Thoracic aorta (tissue), 2 donors: ENCODE measurements at regions not wholly inside any gene's neighbourhood (a gene's known extent, or its start where the extent isn't known, plus 50 kb on each side); places are given as distances from the start of the nearest gene placed in this dataset.

ENCODE experiments used
- ATAC-seq: fragments of 150-250 bp; one replicate; pipeline ENCODE4 v1.8.0; 2017; ENCODE audit warnings: low read depth; ENCODE audit not compliant: insufficient number of reproducible peaks, low FRiP score
- DNase-seq: peaks from one replicate; pipeline ENCODE4 v3.0.0-alpha.2; 2020; ENCODE audit warnings: low spot score
- H3K27ac ChIP-seq, 2 donors: fragments of 200-600 bp; sonication (generic); 1 replicate in 1 of 2; 2 replicates in 1 of 2; pipeline ENCODE4 v1.5.1; 2016; ENCODE audit warnings: mild to moderate bottlenecking in 2 of 2, moderate library complexity in 2 of 2
- H3K27me3 ChIP-seq: fragments of 200-600 bp; sonication (generic); replicated peaks from 2 replicates; pipeline ENCODE4 v1.6.0; 2016; ENCODE audit warnings: mild to moderate bottlenecking; ENCODE audit not compliant: insufficient read depth
- H3K36me3 ChIP-seq: fragments of 200-600 bp; sonication (generic); one replicate; pipeline ENCODE4 v1.5.1; 2016
- H3K4me1 ChIP-seq, 2 donors: fragments of 200-600 bp; sonication (generic); 1 replicate in 1 of 2; 2 replicates in 1 of 2; pipeline versions ENCODE4 v1.5.1 to v1.6.0; 2016; ENCODE audit warnings: low read depth in 2 of 2, mild to moderate bottlenecking in 1 of 2; ENCODE audit not compliant: control insufficient read depth in 1 of 2
- H3K4me3 ChIP-seq: fragments of 200-600 bp; sonication (generic); 2 replicates; pipeline ENCODE4 v1.5.1; 2016; ENCODE audit warnings: mild to moderate bottlenecking
- H3K9me3 ChIP-seq: fragments of 200-600 bp; sonication (generic); 2 replicates; pipeline ENCODE4 v1.5.1; 2016
- CTCF ChIP-seq: fragments of 200-600 bp; sonication (generic); IDR thresholded peaks from one replicate; pipeline ENCODE4 v1.5.1; 2019; ENCODE audit warnings: antibody characterized with exemption

- no peaks in the 10 kb centered on the region for H3K9me3 ChIP-seq
- H3K4me3 ChIP-seq = no peak overlapping the region
- DNase-seq (no peak), ATAC-seq (no peak)
- H3K36me3 ChIP-seq = no peaks in the 10 kb centered on the region
- H3K27ac ChIP-seq = no peak overlapping the region
- H3K4me1 ChIP-seq = peaks cover 5 to 16% of the 10 kb centered on the region in 2 donors
- TF ChIP-seq CTCF = no peak
- no peaks in the 10 kb centered on the region for H3K27me3 ChIP-seq
Observed at GRCh38 chr2:19139386-19139785, 219.0 kb downstream of the OSR1 start.

- TF ChIP-seq CTCF = no peak
- DNase-seq (no peak), ATAC-seq (no peak)
- Histone ChIP-seq H3K4me3 (no peak overlapping the region), H3K9me3 (no peaks in the 10 kb centered on the region), H3K36me3 (no peaks in the 10 kb centered on the region), H3K27me3 (no peaks in the 10 kb centered on the region), H3K4me1 (peaks cover 5 to 16% of the 10 kb centered on the region in 2 donors), H3K27ac (no peak overlapping the region)
Observed at GRCh38 chr2:19138264-19138825, 220.1 kb downstream of the OSR1 start.

GRCh38 chr2:19137433-19137832 is 221.0 kb downstream of the OSR1 start:
- H3K27me3 ChIP-seq = no peaks in the 10 kb centered on the region
- no peak overlapping the region for H3K4me3 ChIP-seq
- DNase-seq = no peak
- ATAC-seq = no peak
- no peaks in the 10 kb centered on the region for H3K9me3 ChIP-seq
- no peak for TF ChIP-seq CTCF
- H3K27ac ChIP-seq = no peak overlapping the region
- no peaks in the 10 kb centered on the region for H3K36me3 ChIP-seq
- peaks cover 5 to 16% of the 10 kb centered on the region in 2 donors for H3K4me1 ChIP-seq

- no peak overlapping the region for H3K27ac ChIP-seq
- no peak overlapping the region for H3K4me3 ChIP-seq
- DNase-seq (no peak), ATAC-seq (no peak)
- no peaks in the 10 kb centered on the region for H3K9me3 ChIP-seq
- no peak for TF ChIP-seq CTCF
- peaks cover 3 to 15% of the 10 kb centered on the region in 2 donors for H3K4me1 ChIP-seq
- H3K27me3 ChIP-seq = no peaks in the 10 kb centered on the region
- no peaks in the 10 kb centered on the region for H3K36me3 ChIP-seq
Observed at GRCh38 chr2:19132967-19133366, 225.5 kb downstream of the OSR1 start.

- Histone ChIP-seq H3K9me3 (no peaks in the 10 kb centered on the region), H3K4me3 (no peak overlapping the region), H3K4me1 (peaks cover 3 to 15% of the 10 kb centered on the region in 2 donors), H3K27me3 (no peaks in the 10 kb centered on the region), H3K36me3 (no peaks in the 10 kb centered on the region), H3K27ac (no peak overlapping the region)
- ATAC-seq (no peak), DNase-seq (no peak)
- TF ChIP-seq CTCF = no peak
Observed at GRCh38 chr2:19131871-19132270, 226.6 kb downstream of the OSR1 start.
